ENCODE measurements at regions not wholly inside any gene's neighbourhood (a gene's known extent, or its start where the extent isn't known, plus 50 kb on each side); places are given as distances from the start of the nearest gene placed in this dataset.

GRCh38 chr10:111131168-111131799, 54.5 kb downstream of the ADRA2A start:
- DNase-seq: no peak

- no peak for DNase-seq
Observed at GRCh38 chr10:111137007-111137406, 60.2 kb downstream of the ADRA2A start.

DNA sequence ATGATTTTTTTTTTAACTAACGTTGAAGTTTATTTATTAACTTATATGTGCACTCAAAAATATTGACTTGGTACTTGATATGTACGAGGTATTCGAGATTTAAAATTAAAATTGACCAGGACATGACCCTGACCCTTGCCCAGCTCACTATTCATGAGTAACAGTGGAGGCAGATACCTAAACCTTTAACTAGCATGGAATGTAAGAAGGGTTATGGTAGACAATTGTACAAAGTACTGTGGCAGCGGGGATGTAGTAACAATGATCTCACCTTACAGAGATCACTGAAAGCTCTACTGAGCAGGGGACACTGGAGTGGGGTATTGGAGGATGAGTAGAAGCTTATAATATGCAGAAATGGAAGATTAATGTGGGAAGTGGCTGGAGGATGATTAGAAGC, 60.8 kb downstream of the ADRA2A start:
- no peak for DNase-seq

DNA sequence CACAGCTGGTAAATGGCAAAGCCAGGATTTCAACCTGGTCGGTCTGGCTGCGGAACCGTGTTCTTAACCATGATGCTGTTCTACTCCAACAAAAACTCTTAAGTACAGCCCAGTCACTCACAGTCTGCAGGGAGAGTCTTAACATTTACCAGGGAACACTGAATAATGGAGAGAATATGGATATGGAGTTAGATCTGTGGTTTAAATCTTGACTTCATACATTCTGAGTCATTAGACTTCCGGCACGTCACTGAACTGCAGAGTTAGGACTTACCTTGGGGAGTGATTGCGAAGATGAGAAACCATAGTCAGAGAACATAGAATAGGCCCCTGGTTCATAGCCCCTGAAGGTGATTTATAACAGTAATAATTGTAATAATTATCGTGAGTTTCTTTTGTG, 61.7 kb downstream of the ADRA2A start:
- no peak for DNase-seq

DNA sequence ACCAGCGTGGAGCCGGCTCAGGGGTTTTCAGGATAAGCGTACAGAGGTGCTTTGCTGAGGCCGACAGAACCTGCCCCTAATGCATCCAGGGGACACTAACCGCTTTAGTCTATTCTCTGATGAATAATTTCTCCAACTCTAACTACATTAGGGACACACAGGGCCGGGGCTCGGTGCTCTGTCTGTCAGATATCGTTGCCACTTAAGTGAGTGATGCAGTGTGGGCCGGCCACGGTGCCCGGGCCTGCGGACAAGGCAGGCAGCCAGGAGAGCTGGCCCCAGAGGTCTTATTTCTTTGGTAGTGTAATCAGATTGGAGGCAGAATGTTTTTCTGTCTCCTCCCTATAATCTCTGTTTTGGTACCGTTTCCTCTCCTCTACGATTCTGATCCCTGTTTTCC, 62.7 kb downstream of the ADRA2A start:
- DNase-seq: no peak

GRCh38 chr10:111142092-111142768, 65.4 kb downstream of the ADRA2A start:
- DNase-seq: no peak

GRCh38 chr10:111146025-111146640, 69.3 kb downstream of the ADRA2A start:
- DNase-seq: no peak

GRCh38 chr10:111148025-111148424, 71.2 kb downstream of the ADRA2A start:
- no peak for DNase-seq

GRCh38 chr10:111148440-111148839, 71.6 kb downstream of the ADRA2A start:
- DNase-seq: no peak

- no peak for DNase-seq
Observed at GRCh38 chr10:111150691-111151090, 73.9 kb downstream of the ADRA2A start.

- DNase-seq: no peak
Observed at GRCh38 chr10:111151595-111152307, 74.9 kb downstream of the ADRA2A start.

DNA sequence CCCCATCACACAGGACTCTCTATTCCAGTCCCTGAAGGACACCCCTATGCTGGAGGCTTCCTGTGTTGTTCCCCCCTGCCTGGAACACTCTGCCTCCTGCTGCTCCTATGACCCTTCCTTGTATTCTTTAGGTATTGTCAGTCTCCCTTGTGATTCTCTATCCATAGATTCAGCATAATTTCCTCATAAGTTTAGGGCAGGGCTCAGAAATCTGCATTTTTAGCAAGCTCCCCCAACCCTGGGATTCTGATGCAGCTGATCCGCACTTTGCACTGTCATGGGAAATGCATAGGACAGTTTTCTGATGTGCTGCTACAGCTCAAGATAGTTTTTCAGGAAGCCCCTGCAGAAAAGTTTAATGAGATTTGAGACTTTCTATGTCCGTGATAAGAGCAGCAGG, 79.9 kb downstream of the ADRA2A start:
- DNase-seq: no peak

DNA sequence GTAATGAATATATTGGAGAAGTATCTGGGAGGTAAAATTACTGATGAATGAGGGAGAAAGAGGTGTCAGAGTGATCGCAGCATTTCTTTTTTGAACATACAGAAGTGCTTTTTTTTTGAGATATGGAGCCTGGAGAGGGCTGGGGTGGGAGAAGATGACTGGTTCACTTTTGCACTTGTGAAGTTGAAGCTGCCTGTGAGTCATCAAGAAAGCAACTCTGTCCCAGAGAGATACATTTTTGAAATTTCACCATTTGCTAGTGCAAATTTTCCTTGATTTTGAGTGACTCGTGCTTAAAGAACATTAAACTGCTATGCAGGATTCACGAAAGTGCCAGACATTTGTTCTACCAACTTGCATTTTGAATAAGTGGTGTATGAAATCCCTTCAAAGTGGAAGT, 81.8 kb downstream of the ADRA2A start:
- no peak for DNase-seq

- DNase-seq: no peak
Observed at GRCh38 chr10:111161109-111161874, 84.5 kb downstream of the ADRA2A start.

GRCh38 chr10:111171183-111171582, 94.4 kb downstream of the ADRA2A start:
- no peak for DNase-seq

DNA sequence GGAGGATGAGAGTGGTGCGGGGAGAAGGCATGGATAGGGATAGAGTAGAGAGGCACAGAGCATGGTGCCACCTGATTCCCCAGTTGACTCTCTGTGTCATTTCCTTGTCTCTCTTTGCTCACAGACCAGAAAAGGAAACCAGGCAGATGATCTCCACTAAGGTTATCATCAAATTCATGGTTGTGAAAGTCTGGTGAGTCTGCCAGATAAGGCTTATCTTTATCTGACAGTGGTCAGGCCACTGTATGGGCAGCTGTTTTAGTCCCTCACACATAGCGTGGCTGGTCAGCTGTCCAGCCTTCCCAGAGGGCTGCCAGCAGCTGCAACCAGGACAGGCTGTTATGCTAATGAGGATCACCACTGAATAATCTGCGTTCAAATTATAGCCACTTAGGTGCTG, 99.0 kb downstream of the ADRA2A start:
- no peak for DNase-seq

DNA sequence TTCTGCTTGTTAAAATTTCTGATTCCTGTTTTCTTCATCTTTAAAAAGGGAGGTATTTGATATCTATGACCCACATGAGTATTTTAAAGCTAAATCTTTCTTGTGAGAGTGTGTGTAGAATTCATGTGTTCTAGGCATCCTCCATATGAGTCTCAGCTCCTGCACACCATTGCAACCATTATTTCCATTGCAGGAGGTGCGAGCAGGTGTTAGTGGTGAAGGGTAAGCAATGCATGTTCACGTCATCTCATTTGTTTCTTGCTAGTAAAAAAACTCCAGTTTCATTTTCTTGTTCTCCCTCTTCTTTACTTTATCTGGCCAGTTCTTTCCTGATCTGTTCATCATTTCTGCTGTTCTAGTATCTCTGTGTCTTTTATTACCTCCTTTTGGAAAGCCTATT, 100.5 kb downstream of the ADRA2A start:
- no peak for DNase-seq

GRCh38 chr10:111179514-111179913, 102.7 kb downstream of the ADRA2A start:
- no peak for DNase-seq

DNA sequence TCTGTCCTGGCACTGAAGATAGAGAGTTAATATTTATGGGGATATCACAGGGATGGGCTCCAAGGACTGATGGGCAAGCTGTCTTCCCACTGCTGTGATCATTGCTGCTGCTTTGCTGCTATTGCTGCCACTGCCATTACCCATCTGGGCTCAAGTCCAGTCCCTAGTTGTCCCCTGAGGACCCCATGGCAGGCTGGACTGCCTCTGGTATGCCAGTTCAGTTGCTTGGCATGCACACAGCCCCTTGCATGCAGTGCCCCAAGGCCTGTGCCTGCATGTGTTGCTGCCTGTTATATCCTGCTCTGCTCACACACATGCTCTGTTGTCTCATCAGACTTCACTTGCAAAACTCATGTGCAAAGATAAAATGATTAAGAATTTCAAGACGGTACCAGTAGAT, 109.5 kb downstream of the ADRA2A start:
- no peak for DNase-seq

GRCh38 chr10:111187096-111187495, 110.3 kb downstream of the ADRA2A start:
- no peak for DNase-seq

DNA sequence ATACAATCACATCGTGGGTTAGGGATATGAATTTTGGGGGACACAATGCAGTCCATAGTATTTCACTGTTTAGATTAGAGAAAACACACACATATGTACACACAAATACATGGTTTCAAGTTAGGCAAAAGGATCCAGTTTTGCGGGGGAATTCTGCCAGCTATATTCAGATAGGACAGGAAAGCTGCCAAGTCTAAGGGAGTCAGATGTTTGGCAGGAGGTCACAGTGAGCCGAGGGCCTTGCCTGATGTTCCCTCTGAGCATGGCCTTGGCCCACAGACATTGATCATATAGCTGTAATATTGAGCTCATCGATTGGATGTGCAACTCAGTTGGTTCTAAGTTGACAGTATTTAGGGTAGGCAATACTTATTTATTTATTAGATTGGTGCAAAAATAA, 122.8 kb downstream of the ADRA2A start:
- no peak for DNase-seq

DNA sequence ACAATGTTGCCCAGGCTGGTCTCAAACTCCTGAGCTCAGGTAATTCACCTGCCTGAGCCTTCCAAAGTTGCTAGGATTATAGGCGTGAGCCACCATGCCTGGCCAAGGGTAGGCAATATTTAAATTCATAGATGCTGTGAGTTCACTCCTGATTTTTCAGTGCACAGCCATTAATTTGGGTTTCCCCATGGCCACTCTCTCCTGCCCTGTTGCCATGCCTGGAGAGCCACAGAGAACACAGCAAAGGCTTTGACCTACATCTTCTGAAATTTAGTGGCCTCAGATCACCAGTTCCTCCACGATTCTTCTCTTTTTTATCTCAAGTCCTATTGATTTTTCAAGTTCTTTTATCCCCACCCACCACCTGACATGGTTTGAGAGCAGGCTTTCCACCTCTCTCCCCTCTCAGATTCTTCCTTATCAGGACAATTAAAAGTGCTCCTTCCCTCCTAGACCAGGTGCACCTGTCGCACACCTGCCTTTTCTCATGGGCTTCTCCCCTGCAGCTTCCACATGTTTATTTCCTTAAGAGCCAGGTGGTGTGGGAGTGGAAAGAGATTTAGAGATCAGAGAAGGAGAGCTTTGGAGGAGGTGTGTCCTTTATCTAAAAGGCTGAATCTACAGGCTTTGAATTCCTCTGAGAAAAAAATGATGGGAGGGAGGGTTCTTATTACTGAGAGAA, 123.8 kb downstream of the ADRA2A start:
- no peak for DNase-seq
